NCI-H510A treated with DMSO at 0.1 percent for 48 hours (cell line): ENCODE measurements at regions not wholly inside any gene's neighbourhood (a gene's known extent, or its start where the extent isn't known, plus 50 kb on each side); places are given as distances from the start of the nearest gene placed in this dataset.

Experiments
- DNase-seq: peaks from one replicate; lab custom pipeline; 2025; lab: John Stamatoyannopoulos, UW

DNA sequence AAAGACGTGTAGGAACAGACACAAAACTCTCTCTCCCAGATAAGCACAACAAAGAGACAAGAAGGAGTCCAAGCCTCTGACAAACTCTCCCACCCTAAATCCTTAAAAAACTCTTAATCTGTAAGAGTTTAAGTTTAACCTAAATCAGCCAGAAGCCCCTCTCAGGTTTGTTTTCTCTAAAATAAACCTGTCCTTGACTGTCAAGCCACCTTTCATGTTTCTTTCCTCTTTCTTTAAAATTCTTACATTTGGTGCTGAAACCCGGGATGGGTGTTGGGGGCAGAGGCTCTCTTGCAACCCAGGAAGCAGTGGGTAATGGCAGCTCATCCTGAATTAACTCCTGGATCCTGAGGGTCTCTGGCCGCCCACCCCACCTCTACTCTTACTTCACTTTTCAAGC lies 107.8 kb upstream of the TENT5D start:
- no peak for DNase-seq

DNA sequence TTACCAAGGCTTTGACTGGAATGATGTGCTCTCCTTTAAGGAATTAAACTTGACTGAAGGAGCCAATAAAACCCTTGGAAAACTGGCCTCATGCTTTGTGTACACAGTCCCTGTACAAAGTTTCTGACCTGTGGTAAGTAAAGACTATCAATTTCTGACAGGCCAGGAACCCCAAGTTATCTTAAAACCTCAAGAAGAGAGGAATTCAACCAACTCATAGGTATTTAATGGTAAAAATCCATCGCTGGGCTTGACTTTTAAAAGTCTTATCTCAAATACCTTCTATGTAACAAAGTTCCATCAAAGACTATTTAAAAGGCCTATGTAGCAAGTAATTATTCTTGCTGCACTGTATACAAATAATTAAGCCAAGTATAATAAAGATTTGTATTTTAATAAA lies 103.7 kb upstream of the TENT5D start:
- no peak for DNase-seq

GRCh38 chrX:80317646-80318045 lies 102.6 kb upstream of the TENT5D start:
- no peak for DNase-seq

DNA sequence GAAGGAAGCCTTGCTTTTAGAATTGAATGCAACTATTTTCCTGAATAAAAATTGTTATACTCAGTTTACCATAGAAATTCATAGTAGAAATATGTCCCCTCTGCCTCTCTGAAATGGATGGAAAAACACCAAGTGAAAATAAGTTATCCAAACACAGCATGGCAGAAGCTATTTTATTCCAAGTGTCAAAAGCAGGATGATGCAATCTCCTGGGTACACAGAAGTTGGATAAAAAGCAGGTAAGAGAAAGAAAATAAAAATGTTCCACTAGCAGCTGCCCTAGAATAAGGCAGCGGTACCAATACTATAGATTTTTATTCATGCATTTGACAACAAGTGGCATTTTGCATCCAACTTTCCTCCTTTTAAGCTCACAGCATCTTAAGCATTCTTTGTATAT lies 89.0 kb upstream of the TENT5D start:
- no peak for DNase-seq

DNA sequence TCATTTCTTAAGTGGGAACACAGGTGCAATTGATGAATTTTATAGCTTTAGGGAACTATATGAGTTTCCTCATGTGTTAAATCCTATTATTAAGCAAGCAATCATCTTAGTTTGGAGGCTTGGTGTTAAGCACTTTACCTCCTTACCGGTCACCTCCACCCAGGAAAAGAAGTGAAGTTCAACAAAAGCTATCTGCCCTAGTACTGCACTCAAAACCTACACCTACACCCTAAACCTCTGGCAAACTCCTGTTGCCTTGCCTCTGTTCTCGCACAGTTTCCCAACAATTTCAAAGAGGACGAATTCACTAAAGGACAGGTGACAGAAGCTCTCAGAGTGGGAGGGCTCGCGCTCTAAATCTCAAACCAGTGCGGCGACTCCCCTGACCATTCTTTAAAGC lies 85.7 kb upstream of the TENT5D start:
- no peak for DNase-seq

- DNase-seq, result peak; percentile 12
Observed at GRCh38 chrX:80335062-80335830, 85.0 kb upstream of the TENT5D start.

DNA sequence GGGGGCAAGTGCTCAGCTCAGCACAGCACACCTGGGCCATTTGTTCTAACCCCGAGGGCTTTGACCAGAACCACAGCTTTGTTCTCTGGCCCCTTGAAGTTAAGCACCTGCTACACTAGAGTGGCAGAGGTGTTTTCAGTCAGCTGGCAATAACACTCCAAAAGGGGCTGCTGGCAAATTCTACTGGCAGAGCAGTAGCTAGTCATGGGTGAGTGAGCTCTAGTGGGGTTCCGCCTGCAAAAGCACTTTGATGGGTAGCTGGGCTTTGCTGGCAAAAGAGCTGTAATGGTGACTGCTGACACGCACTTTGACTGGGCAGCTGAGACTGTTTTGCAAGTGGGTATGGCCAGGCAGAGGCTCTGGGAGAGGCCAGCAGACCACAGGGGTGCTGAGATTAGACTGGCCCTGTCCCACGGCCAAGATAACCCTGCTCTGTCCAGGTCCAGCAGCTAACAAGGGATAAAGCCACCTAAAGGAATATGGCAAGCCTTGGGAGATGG lies 65.2 kb upstream of the TENT5D start:
- DNase-seq, result peak; percentile 86
